H9 (cell line): ENCODE measurements at regions not wholly inside any gene's neighbourhood (a gene's known extent, or its start where the extent isn't known, plus 50 kb on each side); places are given as distances from the start of the nearest gene placed in this dataset.

ENCODE experiments used
- DNase-seq: peaks from one replicate; pipeline ENCODE4 v3.0.0-alpha.2; 2017
- H2AFZ ChIP-seq: one replicate; pipeline ENCODE4 v1.6.1; 2013; ENCODE audit warnings: mild to moderate bottlenecking, low read length, control low read depth, moderate library complexity
- H2AK5ac ChIP-seq: 2 replicates; pipeline ENCODE4 v1.6.1; 2013; ENCODE audit warnings: low read length, control low read depth, mixed read lengths; ENCODE audit not compliant: insufficient read length
- H2BK120ac ChIP-seq: one replicate; pipeline ENCODE4 v1.6.1; 2013; ENCODE audit warnings: low read depth, mild to moderate bottlenecking, low read length, control low read depth, inconsistent platforms; ENCODE audit not compliant: poor library complexity, severe bottlenecking
- H2BK12ac ChIP-seq: 2 replicates; pipeline ENCODE4 v1.6.1; 2013; ENCODE audit warnings: low read length, control low read depth, mixed read lengths, low read depth; ENCODE audit not compliant: insufficient read length
- H2BK15ac ChIP-seq: 2 replicates; pipeline ENCODE4 v1.6.1; 2013; ENCODE audit warnings: low read depth, low read length, control low read depth
- H2BK20ac ChIP-seq: one replicate; pipeline ENCODE4 v1.6.1; 2013; ENCODE audit warnings: low read depth, mild to moderate bottlenecking, low read length, control low read depth, inconsistent platforms; ENCODE audit not compliant: poor library complexity, severe bottlenecking
- H2BK5ac ChIP-seq: 2 replicates; pipeline ENCODE4 v1.6.1; 2013; ENCODE audit warnings: low read length, control low read depth, mixed read lengths; ENCODE audit not compliant: insufficient read length
- H3K14ac ChIP-seq: 2 replicates; pipeline ENCODE4 v1.6.1; 2013; ENCODE audit warnings: low read length, control low read depth; ENCODE audit not compliant: insufficient read depth
- H3K18ac ChIP-seq: 2 replicates; pipeline ENCODE4 v1.6.1; 2013; ENCODE audit warnings: low read depth, mild to moderate bottlenecking, mixed read lengths, low read length, control low read depth; ENCODE audit not compliant: insufficient read length
- H3K23ac ChIP-seq: 2 replicates; pipeline ENCODE4 v1.6.1; 2013; ENCODE audit warnings: low read length, control low read depth, mixed read lengths, low read depth; ENCODE audit not compliant: insufficient read length
- H3K23me2 ChIP-seq: 2 replicates; pipeline ENCODE4 v1.6.1; 2013; ENCODE audit warnings: low read depth, mild to moderate bottlenecking, mixed read lengths, low read length, control low read depth; ENCODE audit not compliant: insufficient read length, poor library complexity, severe bottlenecking
- H3K27ac ChIP-seq: 2 replicates; pipeline ENCODE4 v1.5.1; 2013; ENCODE audit warnings: low read length, control low read depth, mixed read lengths, low read depth; ENCODE audit not compliant: insufficient read length
- H3K27me3 ChIP-seq: 2 replicates; pipeline ENCODE4 v1.6.1; 2013; ENCODE audit warnings: low read length, control low read depth, inconsistent platforms; ENCODE audit not compliant: insufficient read depth
- H3K4ac ChIP-seq: 2 replicates; pipeline ENCODE4 v1.6.1; 2013; ENCODE audit warnings: low read depth, mild to moderate bottlenecking, control low read depth, inconsistent platforms, low read length, moderate library complexity
- H3K4me1 ChIP-seq: 2 replicates; pipeline ENCODE4 v1.6.1; 2013; ENCODE audit warnings: low read length, control low read depth, inconsistent platforms; ENCODE audit not compliant: insufficient read depth
- H3K4me2 ChIP-seq: 2 replicates; pipeline ENCODE4 v1.6.1; 2013; ENCODE audit warnings: low read length, control low read depth, mixed read lengths; ENCODE audit not compliant: insufficient read length, insufficient read depth
- H3K56ac ChIP-seq: 2 replicates; pipeline ENCODE4 v1.6.1; 2013; ENCODE audit warnings: low read depth, mild to moderate bottlenecking, mixed read lengths, low read length, control low read depth; ENCODE audit not compliant: insufficient read length
- H3K79me1 ChIP-seq: 2 replicates; pipeline ENCODE4 v1.6.1; 2013; ENCODE audit warnings: low read depth, mild to moderate bottlenecking, moderate library complexity, low read length, control low read depth, inconsistent platforms; ENCODE audit not compliant: insufficient read depth, poor library complexity, severe bottlenecking
- H3K79me2 ChIP-seq: 2 replicates; pipeline ENCODE4 v1.6.1; 2013; ENCODE audit warnings: low read length, control low read depth, inconsistent platforms; ENCODE audit not compliant: insufficient read depth
- H3K9ac ChIP-seq: 2 replicates; pipeline ENCODE4 v1.6.1; 2013; ENCODE audit warnings: low read length, control low read depth, mixed read lengths; ENCODE audit not compliant: insufficient read length; ENCODE audit errors: extremely low read depth
- H3K9me3 ChIP-seq: one replicate; pipeline ENCODE4 v1.6.1; 2013; ENCODE audit warnings: low read depth, low read length, inconsistent platforms; ENCODE audit not compliant: control insufficient read depth
- H3T11ph ChIP-seq: one replicate; pipeline ENCODE4 v1.6.1; 2013; ENCODE audit warnings: mild to moderate bottlenecking, low read length, control low read depth, inconsistent platforms
- H4K20me1 ChIP-seq: one replicate; pipeline ENCODE4 v1.6.1; 2013; ENCODE audit not compliant: control insufficient read depth, insufficient read length, insufficient read depth
- H4K5ac ChIP-seq: 2 replicates; pipeline ENCODE4 v1.6.1; 2013; ENCODE audit warnings: low read depth, mild to moderate bottlenecking, mixed read lengths, low read length, control low read depth; ENCODE audit not compliant: insufficient read length
- H4K8ac ChIP-seq: replicated peaks from 2 replicates; pipeline ENCODE4 v1.6.1; 2013; ENCODE audit warnings: low read length, control low read depth, mixed read lengths, low read depth; ENCODE audit not compliant: insufficient read length
- H4K91ac ChIP-seq: 2 replicates; pipeline ENCODE4 v1.6.1; 2013; ENCODE audit warnings: low read depth, mild to moderate bottlenecking, moderate library complexity, mixed read lengths, low read length, control low read depth; ENCODE audit not compliant: insufficient read length
- H3K27ac Mint-ChIP-seq, 3 experiments: 2 replicates in 2 of 3; 3 replicates in 1 of 3; pipeline ENCODE4 v1.8.0; 2020 to 2021; ENCODE audit warnings: mixed read lengths in 3 of 3, mild to moderate bottlenecking in 1 of 3, moderate library complexity in 1 of 3
- H3K27me3 Mint-ChIP-seq: 2 replicates; pipeline ENCODE4 v1.8.0; 2021; ENCODE audit warnings: low read depth, mild to moderate bottlenecking, moderate library complexity, mixed read lengths
- H3K36me3 Mint-ChIP-seq, 3 experiments: 2 replicates in 2 of 3; 3 replicates in 1 of 3; pipeline ENCODE4 v1.8.0; 2020 to 2021; ENCODE audit warnings: low read depth in 3 of 3, mixed read lengths in 3 of 3; ENCODE audit not compliant: insufficient read depth in 1 of 3
- H3K4me1 Mint-ChIP-seq, 2 experiments: 2 replicates each; pipeline ENCODE4 v1.8.0; 2020; ENCODE audit warnings: mixed read lengths in 2 of 2
- H3K4me3 Mint-ChIP-seq, 2 experiments: 2 replicates in 1 of 2; 3 replicates in 1 of 2; pipeline ENCODE4 v1.8.0; 2020 to 2021; ENCODE audit warnings: mild to moderate bottlenecking in 2 of 2, mixed read lengths in 2 of 2, moderate library complexity in 1 of 2
- H3K9me3 Mint-ChIP-seq, 2 experiments: 2 replicates in 1 of 2; 3 replicates in 1 of 2; pipeline ENCODE4 v1.8.0; 2020; ENCODE audit warnings: mild to moderate bottlenecking in 2 of 2, mixed read lengths in 2 of 2, moderate library complexity in 1 of 2
- CTCF ChIP-seq: fragments of 200-600 bp; sonication (generic); conservative IDR thresholded peaks from 3 replicates; pipeline ENCODE4 v1.8.0; 2021; ENCODE audit warnings: antibody characterized with exemption, mild to moderate bottlenecking
- WGBS: extraction: QIAGEN DNeasy Blood & Tissue Kit; methylation state at CpG from one replicate; pipeline ENCODE4 v1.1.7; 2013; ENCODE audit warnings: missing lambda C conversion rate, low lambda C conversion rate, mixed read lengths; ENCODE audit not compliant: insufficient read length; ENCODE audit errors: extremely low coverage; 5-methylcytosine and 5-hydroxymethylcytosine counted together

DNA sequence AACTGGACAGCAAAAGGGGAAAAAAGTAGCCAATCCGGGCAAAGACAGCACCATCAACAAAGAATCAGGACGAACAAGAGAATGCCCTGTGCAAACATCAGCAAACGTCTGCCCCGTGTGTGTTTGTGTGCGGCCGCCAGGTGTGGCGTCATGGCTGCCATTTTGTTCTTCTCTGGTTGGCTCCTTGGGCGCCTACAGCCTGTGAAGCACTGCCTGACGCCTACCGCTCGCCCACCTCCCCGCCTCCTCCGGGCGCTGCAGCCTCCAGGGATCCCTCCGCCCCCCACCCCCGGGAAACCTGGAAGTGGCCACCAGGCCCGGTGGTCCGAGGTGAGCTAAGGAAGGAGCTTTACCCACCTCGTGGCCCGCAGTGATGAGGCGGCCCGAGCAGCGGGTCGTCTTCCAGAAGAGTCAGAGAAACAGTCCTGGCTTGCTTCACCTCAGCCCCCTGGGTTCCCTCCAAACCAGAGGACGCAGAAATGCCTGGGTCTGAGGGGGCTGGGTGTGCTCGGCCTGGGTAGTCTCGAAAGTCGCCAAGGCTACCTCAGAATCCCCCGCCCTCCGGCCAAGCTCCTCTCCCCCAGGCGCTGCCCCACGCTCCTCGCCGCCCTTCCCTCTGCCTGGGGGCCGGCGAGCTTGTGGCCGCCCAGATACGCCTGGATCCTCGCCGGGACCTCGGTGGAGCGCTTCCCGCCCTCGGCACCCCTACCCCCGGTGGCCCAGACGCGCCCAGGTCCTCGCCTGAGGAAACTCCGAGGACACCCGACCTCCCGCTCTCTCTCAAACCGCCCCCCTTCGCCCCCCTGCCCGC, 61.8 kb upstream of the IL6 start:
- Histone ChIP-seq H4K8ac (no peak overlapping the region), H4K91ac (peak overlapping the region; percentile 44), H4K5ac (no peak overlapping the region), H2BK20ac (no peak overlapping the region), H3K4ac (no peak overlapping the region), H3K23me2 (no peaks in the 10 kb centered on the region), H3K9me3 (no peaks in the 10 kb centered on the region), H3K79me2 (no peaks in the 10 kb centered on the region), H3K18ac (no peak overlapping the region), H3K23ac (no peak overlapping the region), H3K79me1 (no peaks in the 10 kb centered on the region), H3K27ac (no peak overlapping the region), H3K4me1 (peaks cover 16% of the 10 kb centered on the region), H3K27me3 (no peaks in the 10 kb centered on the region), H2AK5ac (no peak overlapping the region), H2BK120ac (no peak overlapping the region), H2AFZ (no peak overlapping the region), H2BK15ac (no peak overlapping the region; the same call in 1 of the 2 replicates), H4K20me1 (no peaks in the 10 kb centered on the region), H3K4me2 (no peak overlapping the region), H3K56ac (no peak overlapping the region), H2BK12ac (no peak overlapping the region), H3K14ac (no peak overlapping the region; the same call in 1 of the 2 replicates), H2BK5ac (no peak overlapping the region), H3T11ph (no peak overlapping the region), H3K9ac (no peak overlapping the region)
- TF ChIP-seq CTCF, result no peak
- no peak overlapping the region for H3K4me3 Mint-ChIP-seq
- no peaks in the 10 kb centered on the region; a peak in 2 of 7 replicates for H3K36me3 Mint-ChIP-seq
- 0 out of 7 replicates have a peak overlapping the region, but pooled peaks of 1 of the 3 experiments have one; percentile 46 for H3K27ac Mint-ChIP-seq
- no peaks in the 10 kb centered on the region for H3K27me3 Mint-ChIP-seq
- peaks cover 45 to 68% of the 10 kb centered on the region in 2 experiments for H3K4me1 Mint-ChIP-seq
- H3K9me3 Mint-ChIP-seq, result no peaks in the 10 kb centered on the region; a peak in 1 of 5 replicates
- WGBS, result no CpG with 5 or more reads among the region's 54 CpGs
- no peak for DNase-seq
